ENCODE measurements at regions not wholly inside any gene's neighbourhood (a gene's known extent, or its start where the extent isn't known, plus 50 kb on each side); places are given as distances from the start of the nearest gene placed in this dataset.

DNA sequence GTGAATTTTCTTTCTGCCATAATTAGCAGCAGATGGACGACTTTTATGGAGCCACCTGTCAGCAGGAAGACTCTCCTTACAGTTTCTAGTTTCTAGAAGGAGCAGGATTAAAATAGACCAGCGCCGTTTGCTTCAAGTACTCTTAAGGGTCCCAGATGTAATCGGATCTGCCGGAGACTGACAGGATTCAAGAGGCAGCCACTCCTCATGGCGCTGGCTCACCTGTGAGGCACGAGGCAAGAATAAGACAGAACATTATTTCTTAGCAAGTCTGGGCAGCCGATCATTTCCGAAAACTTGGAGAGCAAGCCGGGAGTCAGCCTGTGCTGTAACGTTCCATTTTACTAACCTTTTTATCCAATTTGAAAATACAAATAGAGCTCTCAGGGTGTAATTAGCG, 410.4 kb upstream of the RORA start:
- no peak overlapping the region for H2AK9ac ChIP-seq (replicated peaks; ENCODE audit: low read depth, low read length, poor library complexity)
- H4K20me1 ChIP-seq (ENCODE audit: insufficient read depth, low read length), result no peaks in the 10 kb centered on the region
- no peak overlapping the region for H2BK15ac ChIP-seq (ENCODE audit: low read depth, low read length)
- no peak overlapping the region for H3K4me2 ChIP-seq (ENCODE audit: low read depth, low read length)
- ATAC-seq (ENCODE audit: low read depth), result no peak
- 63% methylated on average over 3 of the region's 12 CpGs; no CpG with 5 or more reads in 1 of the 2 experiments for WGBS, 2 experiments (ENCODE audit: extremely low coverage in 2 of 2, insufficient read length in 1 of 2)
- H2BK5ac ChIP-seq (ENCODE audit: low read depth, low read length, poor library complexity, severe bottlenecking), result no peak overlapping the region
- no peaks in the 10 kb centered on the region for H3K36me3 ChIP-seq (ENCODE audit: control insufficient read depth, insufficient read depth, low read length)
- no peak overlapping the region for H3K27ac ChIP-seq (ENCODE audit: insufficient read depth, low read length)
- no TSS peak for BruUV-seq (replicated peaks)
- dilution Hi-C loops (cut with HindIII; ENCODE audit: low sequenced_read_pairs, unreplicated experiment), result no loop called here
- no peaks in the 10 kb centered on the region for H3K79me1 ChIP-seq (ENCODE audit: low read depth in 1 of 2, low read length in 2 of 2)
- no peak for TF ChIP-seq SMC3 (IDR thresholded peaks at IDR 0.05; ENCODE audit: low read depth, low read length)
- no peak for TF ChIP-seq MXI1 (IDR thresholded peaks at IDR 0.05; ENCODE audit: borderline replicate concordance, low read depth, low read length)
- no peak for TF ChIP-seq FOS (IDR thresholded peaks at IDR 0.05; ENCODE audit: low read depth, low read length)
- TF ChIP-seq, protein P1, sequence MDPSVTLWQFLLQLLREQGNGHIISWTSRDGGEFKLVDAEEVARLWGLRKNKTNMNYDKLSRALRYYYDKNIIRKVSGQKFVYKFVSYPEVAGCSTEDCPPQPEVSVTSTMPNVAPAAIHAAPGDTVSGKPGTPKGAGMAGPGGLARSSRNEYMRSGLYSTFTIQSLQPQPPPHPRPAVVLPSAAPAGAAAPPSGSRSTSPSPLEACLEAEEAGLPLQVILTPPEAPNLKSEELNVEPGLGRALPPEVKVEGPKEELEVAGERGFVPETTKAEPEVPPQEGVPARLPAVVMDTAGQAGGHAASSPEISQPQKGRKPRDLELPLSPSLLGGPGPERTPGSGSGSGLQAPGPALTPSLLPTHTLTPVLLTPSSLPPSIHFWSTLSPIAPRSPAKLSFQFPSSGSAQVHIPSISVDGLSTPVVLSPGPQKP (IDR thresholded peaks at IDR 0.05; ENCODE audit: borderline replicate concordance, low read depth, low read length), result no peak
- TF ChIP-seq POLR2A (IDR thresholded peaks at IDR 0.05; ENCODE audit: low read depth, low read length), result no peak
- no peak for TF ChIP-seq MAFK (IDR thresholded peaks at IDR 0.05; ENCODE audit: low read depth, low read length)
- TF ChIP-seq RCOR1 (IDR thresholded peaks at IDR 0.05; ENCODE audit: insufficient replicate concordance, low read length), result no peak
- no peak for TF ChIP-seq NFE2L2 (IDR thresholded peaks at IDR 0.05; ENCODE audit: low read depth, low read length)
- no peak for TF ChIP-seq RAD21 (IDR thresholded peaks at IDR 0.05; ENCODE audit: low read length)
- no peak for TF ChIP-seq MAZ (IDR thresholded peaks at IDR 0.05; ENCODE audit: borderline replicate concordance, low read depth, low read length)
- no peak for TF ChIP-seq RFX5 (IDR thresholded peaks at IDR 0.05; ENCODE audit: low read depth, low read length)
- TF ChIP-seq CEBPB (IDR thresholded peaks at IDR 0.05; ENCODE audit: low read depth, low read length), result no peak
- TF ChIP-seq BHLHE40 (IDR thresholded peaks at IDR 0.05; ENCODE audit: low read depth, low read length), result no peak
- no peak for TF ChIP-seq CHD1 (IDR thresholded peaks at IDR 0.05; ENCODE audit: low read depth, low read length)
- TF ChIP-seq USF2 (IDR thresholded peaks at IDR 0.05; ENCODE audit: low read depth, low read length), result no peak
- TF ChIP-seq, protein P2, sequence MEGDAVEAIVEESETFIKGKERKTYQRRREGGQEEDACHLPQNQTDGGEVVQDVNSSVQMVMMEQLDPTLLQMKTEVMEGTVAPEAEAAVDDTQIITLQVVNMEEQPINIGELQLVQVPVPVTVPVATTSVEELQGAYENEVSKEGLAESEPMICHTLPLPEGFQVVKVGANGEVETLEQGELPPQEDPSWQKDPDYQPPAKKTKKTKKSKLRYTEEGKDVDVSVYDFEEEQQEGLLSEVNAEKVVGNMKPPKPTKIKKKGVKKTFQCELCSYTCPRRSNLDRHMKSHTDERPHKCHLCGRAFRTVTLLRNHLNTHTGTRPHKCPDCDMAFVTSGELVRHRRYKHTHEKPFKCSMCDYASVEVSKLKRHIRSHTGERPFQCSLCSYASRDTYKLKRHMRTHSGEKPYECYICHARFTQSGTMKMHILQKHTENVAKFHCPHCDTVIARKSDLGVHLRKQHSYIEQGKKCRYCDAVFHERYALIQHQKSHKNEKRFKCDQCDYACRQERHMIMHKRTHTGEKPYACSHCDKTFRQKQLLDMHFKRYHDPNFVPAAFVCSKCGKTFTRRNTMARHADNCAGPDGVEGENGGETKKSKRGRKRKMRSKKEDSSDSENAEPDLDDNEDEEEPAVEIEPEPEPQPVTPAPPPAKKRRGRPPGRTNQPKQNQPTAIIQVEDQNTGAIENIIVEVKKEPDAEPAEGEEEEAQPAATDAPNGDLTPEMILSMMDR (conservative IDR thresholded peaks at IDR 0.05; ENCODE audit: low read depth, low read length), result no peak
- H3K9me3 ChIP-seq (ENCODE audit: control insufficient read depth, insufficient read depth, low read length), result no peaks in the 10 kb centered on the region
- no peak overlapping the region for H2AFZ ChIP-seq (replicated peaks; ENCODE audit: low read length, poor library complexity)
- H3K27me3 ChIP-seq (ENCODE audit: control insufficient read depth, insufficient read depth, low read length), result no peaks in the 10 kb centered on the region
- H2BK20ac ChIP-seq (ENCODE audit: low read depth, low read length), result no peak overlapping the region
- no peak overlapping the region for H2AK5ac ChIP-seq (ENCODE audit: low read depth, low read length)
- H4K5ac ChIP-seq (ENCODE audit: low read depth, low read length), result no peak overlapping the region
- no peak overlapping the region for H3K4ac ChIP-seq (ENCODE audit: low read depth, low read length)
- H3K4me1 ChIP-seq (ENCODE audit: control insufficient read depth, insufficient read depth, low read length), result no peaks in the 10 kb centered on the region
- H3K18ac ChIP-seq (ENCODE audit: low read depth, low read length), result no peak overlapping the region
- no peak overlapping the region for H4K8ac ChIP-seq (ENCODE audit: low read depth in 2 of 2, low read length in 2 of 2)
- POLR2A ChIA-PET (ENCODE audit: unreplicated experiment), result no interaction called here
- CTCF ChIA-PET, result no interaction called here
- intact Hi-C loops (cut with micrococcal nuclease), result no loop called here
- H3K14ac ChIP-seq (replicated peaks; ENCODE audit: low read depth, low read length), result no peak overlapping the region
- no peaks in the 10 kb centered on the region for H3K9me1 ChIP-seq (ENCODE audit: insufficient read depth, low read length)
- H3K56ac ChIP-seq (ENCODE audit: extremely low read depth, insufficient read depth, low read length), result no peak overlapping the region
- no peak overlapping the region for H2BK120ac ChIP-seq (ENCODE audit: low read depth, low read length)
- in situ Hi-C loops (cut with MboI; ENCODE audit: low sequenced_read_pairs), result no loop called here
- H3K9ac ChIP-seq (ENCODE audit: low read depth, low read length), result no peak overlapping the region
- DNase-seq, result no peak
- no peak overlapping the region for H3K23ac ChIP-seq (ENCODE audit: low read depth, low read length)
- no peak overlapping the region for H4K91ac ChIP-seq (ENCODE audit: insufficient read depth, low read depth, low read length)
- H3K4me3 ChIP-seq (ENCODE audit: insufficient read depth, low read depth, low read length), result no peak overlapping the region
